Skin of body (tissue), 1 donor: ENCODE measurements at regions not wholly inside any gene's neighbourhood (a gene's known extent, or its start where the extent isn't known, plus 50 kb on each side); places are given as distances from the start of the nearest gene placed in this dataset.
A peak's percentile ranks its signal among the peaks of the same experiment; 100 is the strongest.

Source experiments
- DNase-seq: peaks from one replicate; lab custom pipeline; 2025; lab: John Stamatoyannopoulos, UW

- DNase-seq: peak; percentile 30
Observed at GRCh38 chr11:70625582-70626518, 227.5 kb downstream of the CTTN start.

DNA sequence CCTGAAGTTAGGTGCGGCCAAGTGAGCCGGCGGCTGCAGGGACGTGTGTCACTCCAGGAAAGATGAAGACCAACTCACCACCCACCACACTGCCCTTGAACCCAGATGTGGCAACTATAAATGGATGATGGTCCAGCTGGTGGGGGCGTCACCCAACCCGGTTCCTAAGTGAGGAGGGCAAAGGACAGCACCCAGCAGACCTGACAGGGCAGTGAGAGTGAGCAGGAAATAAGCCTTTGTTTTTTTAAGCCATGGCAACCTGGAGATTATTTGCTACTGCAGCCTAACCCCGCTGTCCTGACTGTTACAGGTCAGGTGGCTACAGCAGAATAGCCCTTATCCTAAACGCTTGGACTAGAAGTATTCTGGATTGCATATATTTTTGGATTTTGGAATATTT, 228.9 kb downstream of the CTTN start:
- DNase-seq: no peak

- peak; percentile 55 for DNase-seq
Observed at GRCh38 chr11:70628176-70628854, 230.0 kb downstream of the CTTN start.

DNA sequence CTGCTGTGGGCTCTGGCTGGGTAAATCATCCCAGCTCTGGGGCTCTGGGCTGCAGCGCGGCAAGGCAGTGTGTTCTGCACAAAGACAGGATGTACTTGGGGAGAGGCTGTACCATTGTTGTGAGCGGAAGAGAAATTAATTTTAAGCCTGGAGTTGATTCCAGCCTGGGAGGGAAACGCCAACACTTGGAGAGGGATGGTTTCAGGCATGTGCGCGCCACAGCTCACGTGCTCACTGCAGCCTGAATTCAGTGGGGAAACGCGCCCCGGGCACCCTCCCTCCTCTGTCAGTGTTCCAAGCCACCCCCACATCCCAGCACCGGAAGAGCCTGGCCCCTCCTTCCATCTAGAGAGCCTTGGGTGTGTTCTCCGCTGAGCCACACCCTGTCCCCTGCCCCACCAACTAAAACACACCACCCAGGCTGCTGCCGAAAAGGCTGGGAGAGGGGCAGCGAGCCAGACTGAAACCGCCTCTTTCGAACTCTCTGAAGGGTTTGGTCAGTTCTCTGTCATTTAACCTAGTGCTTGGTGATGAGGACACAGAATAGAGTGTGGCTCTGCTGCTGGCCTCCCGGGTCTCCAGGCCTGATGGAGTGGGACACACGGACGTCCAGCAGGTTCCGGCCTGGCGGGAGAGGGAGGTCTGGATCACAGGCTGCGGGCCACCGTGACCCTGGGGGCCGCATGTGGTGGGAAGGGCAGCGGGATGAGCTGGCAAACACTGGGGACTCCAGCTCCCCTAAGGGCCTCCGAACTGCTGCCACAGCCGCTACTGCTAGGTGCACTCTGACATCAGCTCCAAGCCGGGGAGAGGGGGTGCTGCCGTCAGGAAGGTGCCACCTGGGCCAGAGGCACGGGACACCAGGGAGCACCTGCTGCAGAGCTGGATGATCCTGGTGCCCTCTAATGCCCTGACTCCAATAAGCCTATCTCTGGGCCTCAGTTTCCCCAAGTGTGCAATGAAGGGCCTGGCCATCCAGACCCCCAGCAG, 230.8 kb downstream of the CTTN start:
- peak; percentile 92 for DNase-seq

DNA sequence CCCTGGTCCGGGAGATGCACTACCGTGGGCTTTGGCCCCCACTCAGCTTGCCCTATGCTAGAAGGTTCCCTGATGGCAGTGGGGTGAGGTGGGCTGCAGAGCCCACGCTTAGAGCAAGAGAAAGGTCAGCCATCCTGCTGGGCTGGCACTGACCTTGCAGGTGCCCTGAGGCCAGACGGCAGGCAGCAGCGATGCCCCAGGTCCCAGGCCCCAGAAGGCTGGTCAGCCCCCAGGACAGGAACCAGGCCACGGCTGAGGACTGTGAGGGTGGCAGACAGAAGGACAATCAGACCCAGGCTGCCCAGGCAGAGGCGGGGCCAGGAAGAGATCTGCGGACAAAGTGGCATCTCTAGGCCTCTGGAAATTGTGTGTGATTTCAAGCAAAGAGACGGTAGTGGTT, 231.7 kb downstream of the CTTN start:
- DNase-seq: no peak

- DNase-seq: no peak
Observed at GRCh38 chr11:70630816-70631623, 232.7 kb downstream of the CTTN start.

DNA sequence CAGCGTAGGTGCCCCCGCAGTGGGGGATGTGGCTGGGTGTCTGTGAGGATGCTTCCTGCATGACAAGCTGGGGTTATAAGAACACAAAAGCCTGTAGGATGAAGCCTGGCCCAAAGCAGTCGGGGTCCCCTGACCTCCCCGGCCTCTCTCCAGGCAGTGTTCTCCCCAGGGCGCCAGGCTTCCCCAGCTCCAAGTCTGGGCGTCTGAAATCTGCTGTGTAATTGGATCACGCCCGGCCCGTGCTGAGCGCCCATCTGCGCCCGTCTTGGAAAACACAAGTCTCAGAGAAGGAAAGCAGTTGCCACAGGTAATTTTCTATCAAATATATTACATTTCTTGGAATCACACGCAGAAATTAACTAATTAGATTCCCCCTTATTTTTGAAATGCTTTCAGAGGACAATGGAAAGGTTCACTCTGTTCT, 233.3 kb downstream of the CTTN start:
- no peak for DNase-seq

GRCh38 chr11:70633610-70634009, 235.3 kb downstream of the CTTN start:
- DNase-seq: no peak

GRCh38 chr11:70636659-70637058, 238.3 kb downstream of the CTTN start:
- DNase-seq: no peak

- DNase-seq: no peak
Observed at GRCh38 chr11:70637186-70637800, 239.0 kb downstream of the CTTN start.

- DNase-seq: no peak
Observed at GRCh38 chr11:70637949-70638583, 239.7 kb downstream of the CTTN start.

DNA sequence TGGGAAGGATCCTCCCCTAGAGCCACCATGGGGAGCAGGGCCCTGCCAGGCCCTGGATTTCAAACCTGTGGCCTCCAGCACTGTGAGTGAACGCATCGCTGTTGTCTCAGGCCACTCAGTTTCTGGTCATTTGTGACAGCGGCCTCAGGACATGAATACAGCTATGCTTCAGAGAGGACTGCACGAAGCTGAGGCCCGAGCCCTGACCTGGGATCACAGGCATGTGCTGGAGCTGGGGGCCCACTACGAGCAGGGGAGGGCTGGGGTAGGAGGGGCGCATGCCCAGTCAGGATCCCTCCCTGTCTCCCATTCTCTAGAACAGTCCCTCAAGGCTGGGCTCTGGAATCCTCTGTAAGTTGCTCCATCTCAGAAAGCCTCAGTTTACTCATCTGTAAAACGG, 242.1 kb downstream of the CTTN start:
- DNase-seq: no peak

GRCh38 chr11:70641369-70641768, 243.0 kb downstream of the CTTN start:
- no peak for DNase-seq

- DNase-seq: no peak
Observed at GRCh38 chr11:70642266-70642665, 243.9 kb downstream of the CTTN start.

GRCh38 chr11:70643642-70644041, 245.3 kb downstream of the CTTN start:
- no peak for DNase-seq

DNA sequence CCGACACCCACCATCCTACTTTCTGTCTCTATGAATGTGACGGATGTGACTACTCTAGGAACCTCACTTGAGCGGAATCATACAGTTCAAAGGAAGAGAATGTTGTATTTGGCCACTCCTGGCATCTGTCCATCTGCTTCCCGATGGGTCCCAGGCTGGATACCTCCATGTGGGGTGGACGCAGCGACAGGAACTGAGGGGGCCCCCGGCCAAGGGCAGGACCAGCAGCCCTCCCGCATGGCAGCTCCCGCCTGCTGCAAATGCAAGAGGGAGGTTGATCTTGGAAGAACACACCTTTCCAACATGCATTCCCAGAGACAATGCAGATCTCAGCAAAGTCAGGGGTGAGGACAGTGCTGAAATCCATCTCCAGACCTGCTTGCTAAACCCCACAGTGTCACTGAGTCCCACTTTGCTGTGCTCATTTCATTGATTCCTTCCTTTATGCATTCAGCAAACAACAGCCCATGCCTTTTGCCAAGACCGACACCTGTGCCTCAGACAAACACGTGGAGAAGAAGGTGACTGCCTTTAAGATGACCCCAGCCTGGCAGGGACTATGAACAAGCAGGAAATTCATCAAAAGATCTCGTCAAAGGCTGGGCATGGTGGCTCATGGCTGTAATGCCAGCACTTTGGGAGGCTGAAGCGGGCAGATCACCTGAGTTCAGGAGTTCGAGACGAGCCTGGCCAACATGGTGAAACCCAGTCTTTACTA, 246.2 kb downstream of the CTTN start:
- no peak for DNase-seq

- DNase-seq: no peak
Observed at GRCh38 chr11:70645537-70645936, 247.2 kb downstream of the CTTN start.

- DNase-seq: no peak
Observed at GRCh38 chr11:70646272-70647049, 248.1 kb downstream of the CTTN start.
